GM18505 (cell line): ENCODE measurements at regions not wholly inside any gene's neighbourhood (a gene's known extent, or its start where the extent isn't known, plus 50 kb on each side); places are given as distances from the start of the nearest gene placed in this dataset.
"Not testable (repeated sequence)": the region's sequence is repeated elsewhere in the genome, so short reads cannot be mapped to it uniquely, and the experiment has no call there.

Source experiments
- ATAC-seq: cut with Tn5 transposase; IDR thresholded peaks from one replicate; pipeline ENCODE4 v1.9.1; 2021; ENCODE audit not compliant: unreplicated experiment
- POLR2A ChIP-seq: IDR thresholded peaks from 4 replicates; pipeline ENCODE4 v1.6.1; 2011; ENCODE audit warnings: borderline replicate concordance; ENCODE audit not compliant: insufficient read depth, insufficient read length; ENCODE audit errors: extremely low read depth

DNA sequence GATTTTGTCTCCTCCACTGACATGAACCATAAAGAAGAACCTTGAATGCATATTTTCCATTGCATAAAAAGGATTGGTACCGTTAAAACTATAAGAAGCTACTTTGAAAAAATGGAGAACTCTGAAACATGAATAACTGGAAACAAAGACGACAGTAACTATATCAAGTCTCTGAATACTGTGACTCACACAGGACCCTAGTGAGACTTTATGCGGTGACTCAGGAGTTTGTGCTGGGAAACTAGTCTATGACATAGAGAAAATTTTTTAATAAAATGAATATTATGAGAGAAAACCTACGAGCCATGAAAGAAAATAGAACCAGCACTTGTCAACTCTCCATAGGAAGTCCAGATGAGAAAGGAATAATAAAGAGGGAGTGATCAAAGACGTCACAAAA, 339.9 kb upstream of the ADARB2 start:
- no peak for ATAC-seq

DNA sequence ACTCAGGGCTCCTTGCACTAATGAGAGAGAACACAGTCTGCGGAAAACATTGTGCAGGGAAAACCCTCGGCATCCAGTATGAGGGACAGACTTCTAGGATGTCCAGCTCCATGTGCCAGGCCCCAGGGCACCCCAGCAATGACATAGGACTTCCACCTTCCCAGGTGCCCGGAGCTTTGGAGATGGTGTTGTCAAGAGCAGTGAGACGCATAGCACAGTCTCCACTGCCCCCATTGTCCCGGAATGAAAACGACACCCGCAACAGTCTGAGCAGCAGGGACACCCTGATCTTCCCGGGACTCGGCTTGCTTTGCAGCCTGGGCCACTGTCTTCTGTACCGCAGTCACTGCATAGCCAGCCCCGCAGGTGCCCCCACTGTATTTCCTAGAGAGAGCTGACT, 339.2 kb upstream of the ADARB2 start:
- ATAC-seq = no peak
- TF ChIP-seq POLR2A = no peak

More for the DNA sequence above, 339.9 kb upstream of the ADARB2 start:
- TF ChIP-seq POLR2A = no peak

- no peak for ATAC-seq
- TF ChIP-seq POLR2A = no peak
Observed at GRCh38 chr10:2067015-2067414, 329.7 kb upstream of the ADARB2 start.

DNA sequence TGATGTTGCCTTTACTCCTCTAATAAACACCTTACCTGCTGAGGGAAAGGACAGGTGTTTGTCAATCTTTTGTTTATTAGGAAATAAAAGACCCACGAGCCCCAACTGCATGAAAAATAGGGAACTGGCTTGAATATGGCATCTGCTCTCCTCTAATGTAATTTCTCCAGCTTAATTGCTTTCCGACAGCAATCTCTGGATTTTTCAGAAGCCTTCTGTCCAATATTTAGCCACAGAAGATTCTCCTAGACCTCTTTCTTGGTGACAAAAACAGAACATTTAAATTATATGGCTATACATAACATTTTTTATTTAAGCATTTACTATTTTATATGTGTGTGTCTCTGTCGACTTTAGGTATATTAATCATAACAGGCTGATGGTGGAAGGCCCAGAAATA, 317.4 kb upstream of the ADARB2 start:
- ATAC-seq = no peak
- no peak for TF ChIP-seq POLR2A

DNA sequence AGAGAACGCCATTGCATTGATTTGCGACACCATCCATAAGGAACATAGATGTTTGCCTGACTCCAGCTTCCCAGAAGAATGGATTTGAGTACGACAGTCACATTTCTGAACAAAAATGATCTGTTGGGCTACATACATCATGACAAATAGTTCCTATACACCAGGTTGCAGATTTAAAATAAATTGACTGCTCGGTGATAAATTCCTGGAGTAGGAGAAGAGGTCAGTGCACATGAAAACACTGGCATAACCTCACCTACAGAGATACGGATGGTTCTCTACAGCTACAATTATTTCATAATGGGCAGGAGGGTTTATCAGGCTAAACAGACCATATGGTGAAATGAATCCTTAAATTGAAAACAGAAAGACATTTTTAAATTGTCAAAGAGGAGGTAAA, 316.5 kb upstream of the ADARB2 start:
- no peak for TF ChIP-seq POLR2A

DNA sequence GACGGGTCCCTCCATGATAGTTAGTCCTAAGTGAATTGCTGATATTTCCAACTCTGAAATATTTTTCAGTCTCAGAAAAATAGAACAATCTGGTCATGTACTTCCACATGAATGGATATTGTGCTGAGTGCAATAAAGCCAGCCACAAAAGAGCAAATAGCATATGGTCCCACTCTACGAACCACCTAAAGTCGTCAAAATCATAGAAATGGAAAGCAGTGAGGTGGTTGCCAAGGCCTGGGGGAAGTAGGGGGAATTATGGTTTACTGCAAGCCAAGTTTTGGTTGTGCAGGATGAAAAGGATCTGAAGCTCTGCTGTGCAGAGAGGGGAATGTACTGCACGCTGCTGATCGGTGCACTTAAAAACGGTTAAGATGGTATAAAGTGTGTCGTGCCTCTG, 313.8 kb upstream of the ADARB2 start:
- TF ChIP-seq POLR2A = no peak

More for the DNA sequence above, 316.5 kb upstream of the ADARB2 start:
- no peak for ATAC-seq

DNA sequence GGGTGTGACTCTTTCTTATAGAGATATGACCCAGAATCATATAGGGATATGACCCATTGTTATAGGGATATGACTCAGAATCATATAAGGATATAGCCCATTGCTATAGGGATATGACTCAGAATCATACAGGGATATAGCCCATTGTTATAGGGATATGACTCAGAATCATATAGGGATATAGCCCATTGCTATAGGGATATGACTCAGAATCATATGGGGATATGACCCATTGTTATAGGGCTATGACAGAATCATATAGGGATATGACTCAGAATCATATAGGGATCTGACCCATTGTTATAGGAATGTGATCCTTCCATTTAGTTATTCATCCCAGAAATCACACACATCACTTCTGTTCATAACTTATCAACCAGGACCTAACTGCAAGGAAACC, 312.2 kb upstream of the ADARB2 start:
- no peak for ATAC-seq

More for the DNA sequence above, 313.8 kb upstream of the ADARB2 start:
- ATAC-seq = no peak

GRCh38 chr10:2048337-2048973, 311.1 kb upstream of the ADARB2 start:
- ATAC-seq = no peak
- TF ChIP-seq POLR2A = no peak

More for the DNA sequence above, 312.2 kb upstream of the ADARB2 start:
- no peak for TF ChIP-seq POLR2A

- no peak for TF ChIP-seq POLR2A
- no peak for ATAC-seq
Observed at GRCh38 chr10:2047679-2048078, 310.4 kb upstream of the ADARB2 start.

- TF ChIP-seq POLR2A = no peak
- ATAC-seq = no peak
Observed at GRCh38 chr10:2043379-2043778, 306.1 kb upstream of the ADARB2 start.

GRCh38 chr10:2038036-2038435, 300.7 kb upstream of the ADARB2 start:
- no peak for TF ChIP-seq POLR2A
- no peak for ATAC-seq

GRCh38 chr10:2037246-2037645, 299.9 kb upstream of the ADARB2 start:
- no peak for ATAC-seq
- no peak for TF ChIP-seq POLR2A

GRCh38 chr10:2036209-2036608, 298.9 kb upstream of the ADARB2 start:
- TF ChIP-seq POLR2A = no peak
- ATAC-seq = no peak

DNA sequence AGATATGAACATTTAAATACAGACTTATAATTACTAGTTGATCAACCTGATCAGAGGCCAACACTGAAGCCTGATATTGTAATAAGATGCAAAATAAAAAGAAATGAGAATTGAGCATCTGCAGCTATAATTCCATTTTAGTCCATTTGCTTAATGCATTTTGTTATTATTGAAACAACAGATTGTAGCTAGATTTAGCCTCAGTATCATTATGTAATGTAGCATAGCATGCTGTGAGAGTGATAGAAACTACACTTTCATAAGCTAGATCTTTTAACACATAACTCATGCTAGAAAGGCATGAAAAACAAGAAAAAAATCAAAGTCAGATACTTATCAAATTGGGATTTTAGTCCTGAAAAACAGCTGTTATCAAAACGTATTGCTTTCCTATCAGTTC, 292.7 kb upstream of the ADARB2 start:
- TF ChIP-seq POLR2A = no peak
- ATAC-seq = no peak

- no peak for ATAC-seq
- TF ChIP-seq POLR2A = no peak
Observed at GRCh38 chr10:2026936-2027335, 289.6 kb upstream of the ADARB2 start.

GRCh38 chr10:2024750-2025149, 287.4 kb upstream of the ADARB2 start:
- ATAC-seq = not testable (repeated sequence)

- TF ChIP-seq POLR2A = no peak
- ATAC-seq = no peak
Observed at GRCh38 chr10:2023687-2024086, 286.4 kb upstream of the ADARB2 start.
